ENCODE measurements at regions not wholly inside any gene's neighbourhood (a gene's known extent, or its start where the extent isn't known, plus 50 kb on each side); places are given as distances from the start of the nearest gene placed in this dataset.

GRCh38 chr13:40026741-40027140 lies 371.3 kb downstream of the COG6 start:
- TF ChIP-seq ZNF76 (tag by site-specific recombination; IDR thresholded peaks at IDR 0.05; ENCODE audit: borderline replicate concordance, low read depth) = no peak
- no peak for TF ChIP-seq TCF7L2 (IDR thresholded peaks at IDR 0.05; ENCODE audit: borderline replicate concordance, low read depth, low read length)
- TF ChIP-seq, protein P1, sequence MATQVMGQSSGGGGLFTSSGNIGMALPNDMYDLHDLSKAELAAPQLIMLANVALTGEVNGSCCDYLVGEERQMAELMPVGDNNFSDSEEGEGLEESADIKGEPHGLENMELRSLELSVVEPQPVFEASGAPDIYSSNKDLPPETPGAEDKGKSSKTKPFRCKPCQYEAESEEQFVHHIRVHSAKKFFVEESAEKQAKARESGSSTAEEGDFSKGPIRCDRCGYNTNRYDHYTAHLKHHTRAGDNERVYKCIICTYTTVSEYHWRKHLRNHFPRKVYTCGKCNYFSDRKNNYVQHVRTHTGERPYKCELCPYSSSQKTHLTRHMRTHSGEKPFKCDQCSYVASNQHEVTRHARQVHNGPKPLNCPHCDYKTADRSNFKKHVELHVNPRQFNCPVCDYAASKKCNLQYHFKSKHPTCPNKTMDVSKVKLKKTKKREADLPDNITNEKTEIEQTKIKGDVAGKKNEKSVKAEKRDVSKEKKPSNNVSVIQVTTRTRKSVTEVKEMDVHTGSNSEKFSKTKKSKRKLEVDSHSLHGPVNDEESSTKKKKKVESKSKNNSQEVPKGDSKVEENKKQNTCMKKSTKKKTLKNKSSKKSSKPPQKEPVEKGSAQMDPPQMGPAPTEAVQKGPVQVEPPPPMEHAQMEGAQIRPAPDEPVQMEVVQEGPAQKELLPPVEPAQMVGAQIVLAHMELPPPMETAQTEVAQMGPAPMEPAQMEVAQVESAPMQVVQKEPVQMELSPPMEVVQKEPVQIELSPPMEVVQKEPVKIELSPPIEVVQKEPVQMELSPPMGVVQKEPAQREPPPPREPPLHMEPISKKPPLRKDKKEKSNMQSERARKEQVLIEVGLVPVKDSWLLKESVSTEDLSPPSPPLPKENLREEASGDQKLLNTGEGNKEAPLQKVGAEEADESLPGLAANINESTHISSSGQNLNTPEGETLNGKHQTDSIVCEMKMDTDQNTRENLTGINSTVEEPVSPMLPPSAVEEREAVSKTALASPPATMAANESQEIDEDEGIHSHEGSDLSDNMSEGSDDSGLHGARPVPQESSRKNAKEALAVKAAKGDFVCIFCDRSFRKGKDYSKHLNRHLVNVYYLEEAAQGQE (tag by site-specific recombination; IDR thresholded peaks at IDR 0.05) = no peak
- no peak for TF ChIP-seq CTCF (tag by site-specific recombination; IDR thresholded peaks at IDR 0.05)
- no peak for TF ChIP-seq IKZF3 (tag by site-specific recombination; IDR thresholded peaks at IDR 0.05)
- no peak for TF ChIP-seq ZNF837 (tag by site-specific recombination; IDR thresholded peaks at IDR 0.05)
- no peak for TF ChIP-seq ZNF112 (tag by site-specific recombination; IDR thresholded peaks at IDR 0.05)
- no peak for TF ChIP-seq ZNF175 (tag by site-specific recombination; IDR thresholded peaks at IDR 0.05)
- no peak for TF ChIP-seq ATF2 (tag by site-specific recombination; IDR thresholded peaks at IDR 0.05; ENCODE audit: low read depth)
